ENCODE measurements at regions not wholly inside any gene's neighbourhood (a gene's known extent, or its start where the extent isn't known, plus 50 kb on each side); places are given as distances from the start of the nearest gene placed in this dataset.
"Not testable (repeated sequence)": the region's sequence is repeated elsewhere in the genome, so short reads cannot be mapped to it uniquely, and the experiment has no call there.

DNA sequence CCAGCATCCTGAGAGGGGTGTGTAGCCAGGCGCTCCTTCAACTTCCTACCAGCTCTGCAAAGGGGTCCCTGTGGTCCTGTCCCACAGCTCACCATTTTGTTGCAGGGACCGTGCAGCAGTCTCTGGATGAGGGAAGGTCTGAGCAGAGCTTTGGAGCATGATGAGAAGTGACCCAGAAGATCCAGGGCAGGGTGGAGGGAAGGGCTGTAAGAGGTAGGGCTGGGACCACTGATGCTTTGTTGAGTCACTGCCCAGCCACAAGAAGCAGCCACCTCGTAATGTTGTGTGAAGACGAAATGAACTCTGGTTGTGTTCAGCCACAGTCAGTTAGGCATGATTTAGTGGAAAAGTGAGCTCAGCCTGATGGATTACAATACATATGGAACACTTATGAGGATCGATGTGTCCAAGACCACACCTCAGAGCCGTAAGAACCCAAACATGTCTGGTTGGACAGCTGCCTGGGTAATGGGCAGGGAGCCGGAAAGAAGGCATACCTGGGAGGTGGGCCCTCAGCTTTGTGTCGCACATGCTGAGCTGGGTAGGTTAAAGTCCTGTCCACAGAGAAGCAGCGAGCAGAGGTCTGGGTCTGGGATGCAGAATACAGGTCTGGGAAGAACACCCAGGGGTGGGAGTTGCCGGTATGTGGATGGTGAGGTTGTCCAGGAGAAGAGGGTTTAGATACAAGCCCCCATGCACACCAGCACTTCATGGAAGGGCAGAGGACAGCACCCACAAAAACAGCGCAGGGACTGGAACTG, 250.1 kb downstream of the GADD45G start:
- Histone ChIP-seq H4K20me1 (ENCODE audit: insufficient read depth, low read length) (no peaks in the 10 kb centered on the region), H3K4me1 (ENCODE audit: low read length) (no peaks in the 10 kb centered on the region), H3K27me3 (replicated peaks; ENCODE audit: insufficient read depth, low read length) (no peaks in the 10 kb centered on the region), H3K9ac (ENCODE audit: low read length) (no peak overlapping the region), H3K4me3 (ENCODE audit: low read length) (no peak overlapping the region), H3K4me2 (ENCODE audit: low read depth, low read length) (no peak overlapping the region), H3F3A (ENCODE audit: insufficient read depth, low read length) (no peaks in the 10 kb centered on the region), H3K79me2 (ENCODE audit: low read length) (no peaks in the 10 kb centered on the region), H3K27ac (ENCODE audit: low read length) (no peak overlapping the region), H3K9me3 (replicated peaks; ENCODE audit: insufficient read depth, low read length) (no peaks in the 10 kb centered on the region), H3K36me3 (replicated peaks; ENCODE audit: insufficient read depth, low read length) (no peaks in the 10 kb centered on the region), H3K9me2 (replicated peaks; ENCODE audit: insufficient read depth, low read length) (no peaks in the 10 kb centered on the region), H2AFZ (ENCODE audit: low read length) (no peak overlapping the region)
- no peak for DNase-seq
- TF ChIP-seq CTCF (IDR thresholded peaks at IDR 0.05; ENCODE audit: low read length) (no peak), EZH2 (optimal IDR thresholded peaks at IDR 0.05; ENCODE audit: low read depth, low read length) (no peak), EZH2phosphoT487 (IDR thresholded peaks at IDR 0.05; ENCODE audit: low read length) (no peak)

- H3K27me3 ChIP-seq (replicated peaks; ENCODE audit: insufficient read depth, low read length); DNase-seq; H3K4me2 ChIP-seq (ENCODE audit: low read depth, low read length); H4K20me1 ChIP-seq (ENCODE audit: insufficient read depth, low read length); H3K4me1 ChIP-seq (ENCODE audit: low read length); H3K27ac ChIP-seq (ENCODE audit: low read length); H3K9me2 ChIP-seq (replicated peaks; ENCODE audit: insufficient read depth, low read length); H3K9me3 ChIP-seq (replicated peaks; ENCODE audit: insufficient read depth, low read length); H3K36me3 ChIP-seq (replicated peaks; ENCODE audit: insufficient read depth, low read length); H3F3A ChIP-seq (ENCODE audit: insufficient read depth, low read length); H3K4me3 ChIP-seq (ENCODE audit: low read length); H2AFZ ChIP-seq (ENCODE audit: low read length); H3K79me2 ChIP-seq (ENCODE audit: low read length); H3K9ac ChIP-seq (ENCODE audit: low read length): not testable (repeated sequence)
Observed at GRCh38 chr9:89856296-89856695, 251.5 kb downstream of the GADD45G start.

DNA sequence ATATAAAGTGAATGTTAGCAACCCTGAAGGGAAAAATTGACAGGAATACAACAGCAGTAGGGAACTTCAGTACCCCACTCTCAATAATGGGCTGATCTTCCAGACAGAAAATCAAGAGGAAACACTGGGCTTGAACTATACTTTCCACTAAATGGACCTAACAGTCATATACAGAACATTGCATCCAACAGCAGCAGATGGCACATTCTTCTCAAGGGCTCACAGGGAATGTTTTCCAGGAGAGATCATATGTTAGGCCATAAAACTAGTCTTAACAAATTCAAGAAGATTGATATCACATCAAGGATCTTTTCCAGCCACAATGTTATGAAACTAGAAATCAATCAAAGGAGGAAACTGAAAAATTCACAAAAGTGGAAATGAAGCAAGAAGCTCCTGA, 252.1 kb downstream of the GADD45G start:
- not testable (repeated sequence) for H3F3A ChIP-seq (ENCODE audit: insufficient read depth, low read length); H2AFZ ChIP-seq (ENCODE audit: low read length); H3K9me2 ChIP-seq (replicated peaks; ENCODE audit: insufficient read depth, low read length); H3K4me1 ChIP-seq (ENCODE audit: low read length); H3K27ac ChIP-seq (ENCODE audit: low read length); H3K4me3 ChIP-seq (ENCODE audit: low read length); H3K9me3 ChIP-seq (replicated peaks; ENCODE audit: insufficient read depth, low read length); H3K27me3 ChIP-seq (replicated peaks; ENCODE audit: insufficient read depth, low read length); H3K79me2 ChIP-seq (ENCODE audit: low read length); H3K9ac ChIP-seq (ENCODE audit: low read length); H4K20me1 ChIP-seq (ENCODE audit: insufficient read depth, low read length); H3K4me2 ChIP-seq (ENCODE audit: low read depth, low read length); H3K36me3 ChIP-seq (replicated peaks; ENCODE audit: insufficient read depth, low read length); DNase-seq

GRCh38 chr9:89859842-89860241, 255.0 kb downstream of the GADD45G start:
- H2AFZ ChIP-seq (ENCODE audit: low read length); H3K27ac ChIP-seq (ENCODE audit: low read length); H3K79me2 ChIP-seq (ENCODE audit: low read length); H4K20me1 ChIP-seq (ENCODE audit: insufficient read depth, low read length); H3K4me1 ChIP-seq (ENCODE audit: low read length); H3K36me3 ChIP-seq (replicated peaks; ENCODE audit: insufficient read depth, low read length); H3K4me3 ChIP-seq (ENCODE audit: low read length); H3K9ac ChIP-seq (ENCODE audit: low read length); H3K9me2 ChIP-seq (replicated peaks; ENCODE audit: insufficient read depth, low read length); H3K27me3 ChIP-seq (replicated peaks; ENCODE audit: insufficient read depth, low read length); H3K4me2 ChIP-seq (ENCODE audit: low read depth, low read length); H3K9me3 ChIP-seq (replicated peaks; ENCODE audit: insufficient read depth, low read length); H3F3A ChIP-seq (ENCODE audit: insufficient read depth, low read length); DNase-seq: not testable (repeated sequence)

GRCh38 chr9:89861371-89861770, 256.6 kb downstream of the GADD45G start:
- not testable (repeated sequence) for H3K4me3 ChIP-seq (ENCODE audit: low read length); H2AFZ ChIP-seq (ENCODE audit: low read length)

More at GRCh38 chr9:89861371-89861770, 256.6 kb downstream of the GADD45G start:
- H3F3A ChIP-seq (ENCODE audit: insufficient read depth, low read length); H3K9me2 ChIP-seq (replicated peaks; ENCODE audit: insufficient read depth, low read length); H4K20me1 ChIP-seq (ENCODE audit: insufficient read depth, low read length); H3K4me2 ChIP-seq (ENCODE audit: low read depth, low read length); H3K27ac ChIP-seq (ENCODE audit: low read length); H3K9me3 ChIP-seq (replicated peaks; ENCODE audit: insufficient read depth, low read length); H3K27me3 ChIP-seq (replicated peaks; ENCODE audit: insufficient read depth, low read length); H3K9ac ChIP-seq (ENCODE audit: low read length); H3K79me2 ChIP-seq (ENCODE audit: low read length); H3K4me1 ChIP-seq (ENCODE audit: low read length); H3K36me3 ChIP-seq (replicated peaks; ENCODE audit: insufficient read depth, low read length); DNase-seq: not testable (repeated sequence)
